HG02852 (cell line): ENCODE measurements at regions not wholly inside any gene's neighbourhood (a gene's known extent, or its start where the extent isn't known, plus 50 kb on each side); places are given as distances from the start of the nearest gene placed in this dataset.

Source experiments
- ATAC-seq: cut with Tn5 transposase; IDR thresholded peaks from one replicate; pipeline ENCODE4 v1.9.1; 2021; ENCODE audit warnings: mild to moderate bottlenecking, moderate library complexity; ENCODE audit not compliant: unreplicated experiment

DNA sequence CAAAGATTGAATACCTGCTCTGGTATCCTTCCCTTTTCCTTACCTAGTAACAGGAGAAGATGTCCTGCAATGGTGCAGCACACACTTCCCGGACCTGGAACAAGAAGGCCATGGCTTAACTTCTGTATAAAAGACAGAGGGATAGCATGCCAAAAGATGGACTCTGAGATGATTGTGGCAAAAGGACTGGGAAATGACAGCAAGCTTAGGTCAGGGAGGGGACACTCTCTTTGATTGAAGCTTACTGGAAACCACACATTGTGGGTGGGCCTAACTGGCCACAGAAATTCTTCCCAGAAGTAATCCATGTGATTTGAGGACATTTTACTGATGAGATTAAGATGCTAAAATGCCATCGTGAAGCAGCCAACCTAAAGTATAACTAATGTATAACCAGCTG is 71.0 kb upstream of the OTUD4 start:
- no peak for ATAC-seq

DNA sequence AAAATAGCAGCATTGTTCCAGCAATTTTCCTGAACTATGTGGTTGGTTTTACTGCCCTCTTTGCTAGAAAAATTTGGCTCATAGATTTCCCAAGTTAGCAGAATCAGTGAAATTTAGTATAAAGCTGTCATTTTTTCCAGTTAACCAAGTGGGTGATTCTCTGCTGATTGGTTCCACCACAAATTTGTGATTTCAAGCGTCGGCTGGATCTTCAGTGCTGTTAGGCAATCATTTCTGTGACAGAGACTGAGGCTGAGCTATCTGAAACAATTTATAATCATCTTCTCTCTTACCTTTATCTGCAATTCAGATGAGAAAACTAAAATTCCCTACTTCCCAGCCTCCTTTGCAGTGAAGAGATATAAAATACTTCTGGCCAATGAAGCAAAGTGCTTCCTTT is 68.6 kb upstream of the OTUD4 start:
- no peak for ATAC-seq

DNA sequence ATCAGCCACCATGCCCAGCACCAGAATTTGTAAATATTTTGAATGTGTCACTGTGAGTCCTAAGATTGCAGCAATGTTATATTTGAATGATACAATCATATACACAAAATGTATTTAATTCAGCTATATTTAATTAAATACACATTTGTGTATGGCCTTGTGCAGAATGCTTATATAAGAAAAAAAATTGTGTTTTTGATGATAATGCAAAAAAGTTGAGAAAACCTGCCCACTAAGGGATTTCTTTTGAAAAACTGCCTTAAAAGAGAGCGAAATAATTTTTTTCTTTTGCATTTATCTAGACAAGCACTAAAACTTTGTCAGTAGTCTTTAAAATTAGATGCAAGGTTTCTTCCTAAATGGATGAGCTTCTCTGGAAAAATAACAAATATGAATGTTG is 68.1 kb upstream of the OTUD4 start:
- no peak for ATAC-seq

DNA sequence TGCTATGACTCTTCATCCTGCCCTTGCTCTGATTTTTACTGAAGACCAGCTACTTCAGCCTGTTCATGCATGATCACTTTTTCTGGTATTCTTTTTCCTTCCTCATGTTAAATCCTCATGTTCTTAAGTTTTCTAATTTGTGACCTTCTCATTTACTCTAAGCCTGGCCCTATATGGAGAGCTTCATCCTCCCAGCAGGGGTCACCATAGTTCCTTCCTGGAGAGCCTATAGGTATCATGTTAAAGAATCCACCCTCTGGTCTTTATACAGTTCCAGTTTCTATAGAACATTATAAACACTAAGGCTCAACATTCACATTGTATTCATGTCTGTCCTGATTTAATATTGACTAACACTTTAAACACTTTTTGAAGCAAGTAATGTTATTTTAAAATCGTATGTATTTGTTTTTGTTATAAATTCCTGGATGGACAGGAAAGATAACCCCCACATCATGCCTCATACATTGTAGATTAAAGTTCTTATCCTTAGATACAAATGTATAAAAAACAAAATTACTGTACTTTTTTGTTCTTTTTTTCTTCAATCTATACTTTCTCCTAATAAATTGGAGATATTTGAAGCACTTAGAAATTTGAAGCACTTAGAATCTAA is 53.8 kb upstream of the OTUD4 start:
- peak; percentile 97 for ATAC-seq

DNA sequence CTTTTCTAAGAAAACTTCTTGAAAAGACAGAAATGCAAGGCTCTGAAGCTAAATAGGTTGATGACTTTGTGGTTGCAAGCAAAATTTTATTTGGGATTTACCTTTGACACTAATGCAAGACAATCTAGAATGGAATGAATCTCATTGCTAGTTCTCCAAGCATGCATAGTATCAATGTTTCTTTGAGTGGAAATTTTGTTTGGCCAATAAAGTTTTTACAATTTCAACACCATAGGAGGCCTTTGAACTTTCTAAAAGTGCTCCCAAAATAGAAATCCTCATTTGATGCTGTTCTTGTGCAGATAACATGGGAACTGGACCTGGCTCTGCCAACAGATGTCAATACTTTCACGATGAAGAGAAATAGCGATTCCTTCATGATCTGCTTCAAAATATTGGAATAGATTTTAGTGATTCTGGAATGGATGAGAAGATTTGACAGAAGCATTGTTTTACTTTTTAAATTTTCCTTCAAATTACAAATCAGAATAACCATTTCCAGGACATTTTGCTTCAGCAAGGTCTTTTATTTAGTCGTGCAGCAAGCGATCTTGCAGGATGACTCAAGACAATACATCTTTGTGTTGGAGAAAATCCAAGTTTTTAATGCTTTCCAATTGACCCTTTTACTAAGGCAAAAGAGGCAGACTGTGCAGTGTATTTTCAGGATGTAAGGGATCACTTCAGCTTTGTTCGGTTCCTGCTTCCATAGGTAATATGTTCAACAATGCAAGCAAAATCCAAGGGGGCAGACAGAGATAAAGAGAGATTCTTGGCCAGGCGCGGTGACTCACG is 51.7 kb upstream of the OTUD4 start:
- ATAC-seq: no peak

DNA sequence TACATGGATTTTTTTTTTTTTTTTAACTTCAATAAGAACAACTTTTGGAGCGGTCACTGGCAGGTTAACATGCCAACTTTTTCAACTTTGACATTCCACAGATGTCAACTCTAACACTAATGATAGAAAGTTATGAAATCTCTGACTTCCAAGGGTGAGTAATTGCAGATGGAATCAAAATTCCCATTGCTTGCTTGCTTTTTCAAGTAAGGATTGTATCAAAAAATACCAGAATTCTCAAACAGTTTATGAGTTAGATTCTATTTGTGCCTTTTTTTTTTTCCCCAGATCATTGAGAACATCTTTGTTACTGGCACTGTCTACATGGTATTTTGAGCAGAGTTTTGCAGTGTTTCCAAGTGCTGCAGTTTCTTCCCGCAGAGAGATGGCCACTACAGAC is 50.3 kb upstream of the OTUD4 start:
- ATAC-seq: no peak
